Stimulated activated CD4-positive, alpha-beta T cell treated with anti-CD3 and anti-CD28 coated beads, Interleukin-12 subunit alpha, Interleukin-12 subunit beta, amount 100 ng/mL, for 4 hours (primary cell): ENCODE measurements at regions not wholly inside any gene's neighbourhood (a gene's known extent, or its start where the extent isn't known, plus 50 kb on each side); places are given as distances from the start of the nearest gene placed in this dataset.

Experiments
- DNase-seq: peaks from one replicate; pipeline ENCODE4 v3.0.0-alpha.2; 2020

- no peak for DNase-seq
These were observed 1142.0 kb upstream of the TMEFF2 start for GRCh38 chr2:193336781-193337180.

GRCh38 chr2:193334401-193334800, 1139.7 kb upstream of the TMEFF2 start:
- no peak for DNase-seq

GRCh38 chr2:193333539-193333938, 1138.8 kb upstream of the TMEFF2 start:
- no peak for DNase-seq

- DNase-seq, result no peak
These were observed 1138.2 kb upstream of the TMEFF2 start for GRCh38 chr2:193332941-193333340.

GRCh38 chr2:193331676-193332075, 1136.9 kb upstream of the TMEFF2 start:
- DNase-seq, result no peak

GRCh38 chr2:193326296-193326695, 1131.6 kb upstream of the TMEFF2 start:
- no peak for DNase-seq

- no peak for DNase-seq
These were observed 1120.8 kb upstream of the TMEFF2 start for GRCh38 chr2:193315428-193316091.

GRCh38 chr2:193303464-193303863, 1108.7 kb upstream of the TMEFF2 start:
- DNase-seq, result no peak

GRCh38 chr2:193294371-193294770, 1099.6 kb upstream of the TMEFF2 start:
- no peak for DNase-seq

GRCh38 chr2:193279361-193279760, 1084.6 kb upstream of the TMEFF2 start:
- DNase-seq, result no peak

GRCh38 chr2:193276988-193277387, 1082.3 kb upstream of the TMEFF2 start:
- DNase-seq, result no peak

- no peak for DNase-seq
These were observed 1081.8 kb upstream of the TMEFF2 start for GRCh38 chr2:193276560-193276959.

- no peak for DNase-seq
These were observed 1081.3 kb upstream of the TMEFF2 start for GRCh38 chr2:193276069-193276468.

- DNase-seq, result no peak
These were observed 1077.3 kb upstream of the TMEFF2 start for GRCh38 chr2:193272011-193272410.

GRCh38 chr2:193270816-193271215, 1076.1 kb upstream of the TMEFF2 start:
- DNase-seq, result no peak

GRCh38 chr2:193267496-193268002, 1072.8 kb upstream of the TMEFF2 start:
- no peak for DNase-seq

GRCh38 chr2:193253014-193253530, 1058.3 kb upstream of the TMEFF2 start:
- DNase-seq, result no peak

GRCh38 chr2:193251909-193252308, 1057.2 kb upstream of the TMEFF2 start:
- DNase-seq, result no peak

GRCh38 chr2:193250389-193250788, 1055.7 kb upstream of the TMEFF2 start:
- DNase-seq, result no peak

- no peak for DNase-seq
These were observed 1046.0 kb upstream of the TMEFF2 start for GRCh38 chr2:193240752-193241151.

- no peak for DNase-seq
These were observed 1036.9 kb upstream of the TMEFF2 start for GRCh38 chr2:193231634-193232033.

GRCh38 chr2:193228276-193228675, 1033.5 kb upstream of the TMEFF2 start:
- DNase-seq, result no peak

- DNase-seq, result no peak
These were observed 1027.7 kb upstream of the TMEFF2 start for GRCh38 chr2:193222454-193222853.

- no peak for DNase-seq
These were observed 1024.7 kb upstream of the TMEFF2 start for GRCh38 chr2:193219413-193219812.

- no peak for DNase-seq
These were observed 1006.9 kb upstream of the TMEFF2 start for GRCh38 chr2:193201583-193201982.
